Activated T-helper 1 cell treated with anti-CD3 and anti-CD28 coated beads, Interleukin-12 subunit alpha, Interleukin-12 subunit beta, Interleukin-2, Interleukin-4 antibody, amounts not matched to agents 30 ng/mL and 10 ng/mL and 1 ng/mL, durations not matched to agents 14 hours and 24 hours and 36 hours (primary cell): ENCODE measurements at regions not wholly inside any gene's neighbourhood (a gene's known extent, or its start where the extent isn't known, plus 50 kb on each side); places are given as distances from the start of the nearest gene placed in this dataset.

Experiments
- DNase-seq: peaks from one replicate; pipeline ENCODE4 v3.0.0; 2021; ENCODE audit warnings: low spot score
- H3K27ac Mint-ChIP-seq: one replicate; pipeline ENCODE4 v1.8.0; 2021; ENCODE audit warnings: mild to moderate bottlenecking, mixed read lengths
- H3K27me3 Mint-ChIP-seq: one replicate; pipeline ENCODE4 v1.8.0; 2022; ENCODE audit warnings: mild to moderate bottlenecking, moderate library complexity, mixed read lengths; ENCODE audit not compliant: insufficient read depth
- H3K36me3 Mint-ChIP-seq: one replicate; pipeline ENCODE4 v1.8.0; 2021; ENCODE audit warnings: low read depth, mixed read lengths
- H3K4me1 Mint-ChIP-seq: one replicate; pipeline ENCODE4 v1.8.0; 2021; ENCODE audit warnings: low read depth, mixed read lengths
- H3K4me3 Mint-ChIP-seq: one replicate; pipeline ENCODE4 v1.8.0; 2021; ENCODE audit warnings: mild to moderate bottlenecking, moderate library complexity, mixed read lengths
- H3K9me3 Mint-ChIP-seq: one replicate; pipeline ENCODE4 v1.8.0; 2021; ENCODE audit warnings: mixed read lengths
- intact Hi-C: fragments of 100-400 bp; cut with micrococcal nuclease; formaldehyde crosslinking; loops from one replicate; pipeline ENCODE4 v1.15.1; 2024

DNA sequence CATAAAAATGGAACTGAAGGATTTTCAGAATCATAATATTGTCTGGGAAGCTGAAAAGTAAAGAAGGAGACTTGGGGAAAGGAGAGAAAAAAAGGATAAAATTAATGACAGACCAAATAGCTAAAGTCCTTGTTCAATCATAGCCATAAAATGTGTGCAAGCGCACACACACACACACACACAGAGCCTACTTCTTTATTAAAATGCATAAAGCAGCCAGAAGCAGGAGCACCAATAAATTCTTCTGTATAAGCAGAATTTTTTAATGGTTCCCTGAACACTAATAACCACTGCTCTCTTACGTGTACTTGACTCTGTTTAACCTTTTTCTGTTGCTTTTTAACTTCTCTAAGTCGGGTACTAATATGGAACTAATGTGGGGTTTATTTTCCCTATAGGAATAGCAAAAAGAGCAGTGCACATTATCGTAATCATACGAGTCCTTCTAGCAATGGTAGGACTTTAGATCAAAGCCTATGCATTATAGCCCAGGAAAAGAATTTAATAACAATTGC, 131.0 kb upstream of the PSMD7 start:
- Mint-ChIP-seq H3K4me1 (no peaks in the 10 kb centered on the region), H3K27me3 (no peaks in the 10 kb centered on the region), H3K9me3 (no peaks in the 10 kb centered on the region), H3K36me3 (no peaks in the 10 kb centered on the region), H3K27ac (no peak overlapping the region), H3K4me3 (no peak overlapping the region)
- no peak for DNase-seq
- intact Hi-C loops = no loop called here

DNA sequence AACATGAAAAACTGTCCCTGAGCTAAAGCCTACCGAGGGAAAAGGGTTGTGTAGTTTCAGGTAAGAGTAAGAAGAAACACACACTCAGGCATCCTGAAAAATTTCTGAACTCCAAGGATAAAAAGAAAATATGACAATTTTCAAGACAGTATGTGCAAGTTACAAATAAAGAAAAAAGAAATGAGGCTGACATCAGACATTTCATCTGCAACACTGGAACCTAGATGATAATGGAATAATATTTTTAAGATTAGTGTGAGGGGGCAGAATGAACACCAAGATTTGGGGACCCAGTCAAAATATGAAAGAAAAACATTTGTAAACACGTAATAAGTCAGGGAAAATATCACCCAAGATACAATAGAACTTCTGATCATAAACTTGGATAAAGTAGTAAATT, 135.9 kb upstream of the PSMD7 start:
- H3K9me3 Mint-ChIP-seq = no peaks in the 10 kb centered on the region
- no peak for DNase-seq

DNA sequence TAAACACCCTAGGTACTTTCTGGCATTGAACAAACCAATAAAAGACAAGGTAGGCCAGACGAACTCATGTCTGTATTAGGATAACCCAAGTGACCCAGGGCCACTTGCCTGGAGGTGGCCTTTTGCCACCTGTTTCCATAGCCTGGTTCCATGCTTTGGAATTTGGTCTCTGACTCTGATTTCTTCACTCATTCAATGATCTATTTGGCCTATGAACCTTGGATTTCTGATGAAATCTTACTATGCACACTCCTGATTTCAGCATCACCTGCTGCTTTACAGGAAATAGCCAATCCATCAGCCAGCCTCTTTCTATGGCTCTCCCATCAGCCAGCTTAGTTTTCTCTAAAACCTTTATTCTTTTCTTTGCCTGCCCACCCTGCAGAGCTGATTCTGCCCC, 142.8 kb upstream of the PSMD7 start:
- Mint-ChIP-seq H3K27ac (no peak overlapping the region), H3K4me3 (no peak overlapping the region), H3K36me3 (no peaks in the 10 kb centered on the region), H3K4me1 (no peaks in the 10 kb centered on the region), H3K27me3 (no peaks in the 10 kb centered on the region), H3K9me3 (no peaks in the 10 kb centered on the region)
- DNase-seq = no peak
- intact Hi-C loops = no loop called here

More for the DNA sequence above, 135.9 kb upstream of the PSMD7 start:
- H3K27ac Mint-ChIP-seq = no peak overlapping the region
- intact Hi-C loops = no loop called here
- no peaks in the 10 kb centered on the region for H3K36me3 Mint-ChIP-seq
- no peaks in the 10 kb centered on the region for H3K27me3 Mint-ChIP-seq
- H3K4me1 Mint-ChIP-seq = no peaks in the 10 kb centered on the region
- no peak overlapping the region for H3K4me3 Mint-ChIP-seq

DNA sequence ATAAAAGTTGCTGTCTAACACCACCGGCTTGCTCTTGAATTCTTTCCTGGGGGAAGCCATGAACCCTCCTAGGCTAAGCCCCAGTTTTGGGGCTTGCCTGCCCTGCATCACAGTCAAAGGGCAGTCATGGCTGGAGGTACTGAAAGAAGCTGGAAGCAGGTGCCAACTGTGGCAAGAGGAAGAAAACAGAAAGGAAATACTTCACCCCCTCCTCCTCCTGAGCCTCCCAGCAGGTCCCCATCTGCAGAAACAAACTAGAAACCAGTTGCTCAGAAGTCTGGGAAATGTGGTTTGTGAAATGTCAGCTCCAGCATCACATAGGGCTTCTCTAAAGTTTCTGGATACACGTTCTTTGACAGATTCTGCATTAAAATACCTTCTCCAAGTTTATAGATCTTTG, 150.0 kb upstream of the PSMD7 start:
- no peak overlapping the region for H3K27ac Mint-ChIP-seq
- no peaks in the 10 kb centered on the region for H3K27me3 Mint-ChIP-seq
- no peaks in the 10 kb centered on the region for H3K9me3 Mint-ChIP-seq
- H3K36me3 Mint-ChIP-seq = no peaks in the 10 kb centered on the region
- H3K4me3 Mint-ChIP-seq = no peak overlapping the region
- intact Hi-C loops = no loop called here
- no peak for DNase-seq
- H3K4me1 Mint-ChIP-seq = no peaks in the 10 kb centered on the region

DNA sequence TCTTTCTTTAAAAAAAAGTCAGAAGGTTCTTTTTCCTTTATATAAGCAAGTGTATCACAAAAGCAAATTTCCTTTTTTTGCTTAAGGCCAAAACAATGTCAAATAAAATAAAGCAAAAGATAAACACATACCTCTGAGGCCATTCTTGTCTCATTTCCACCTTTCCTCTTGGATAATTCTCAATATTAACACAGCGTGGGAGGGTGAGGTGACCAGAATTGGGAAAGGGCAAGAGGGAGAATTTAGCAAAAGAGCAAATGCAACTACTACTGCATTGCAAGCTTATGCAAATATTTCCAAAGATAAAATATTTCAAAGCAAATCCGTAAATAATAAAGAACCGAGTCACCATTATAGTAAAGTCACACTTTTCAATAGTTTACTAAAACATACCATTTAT, 153.4 kb upstream of the PSMD7 start:
- no peak overlapping the region for H3K27ac Mint-ChIP-seq
- H3K4me3 Mint-ChIP-seq = no peak overlapping the region
- no peaks in the 10 kb centered on the region for H3K9me3 Mint-ChIP-seq
- no peak for DNase-seq
- intact Hi-C loops = no loop called here
- H3K4me1 Mint-ChIP-seq = no peaks in the 10 kb centered on the region
- H3K36me3 Mint-ChIP-seq = no peaks in the 10 kb centered on the region
- H3K27me3 Mint-ChIP-seq = no peaks in the 10 kb centered on the region

DNA sequence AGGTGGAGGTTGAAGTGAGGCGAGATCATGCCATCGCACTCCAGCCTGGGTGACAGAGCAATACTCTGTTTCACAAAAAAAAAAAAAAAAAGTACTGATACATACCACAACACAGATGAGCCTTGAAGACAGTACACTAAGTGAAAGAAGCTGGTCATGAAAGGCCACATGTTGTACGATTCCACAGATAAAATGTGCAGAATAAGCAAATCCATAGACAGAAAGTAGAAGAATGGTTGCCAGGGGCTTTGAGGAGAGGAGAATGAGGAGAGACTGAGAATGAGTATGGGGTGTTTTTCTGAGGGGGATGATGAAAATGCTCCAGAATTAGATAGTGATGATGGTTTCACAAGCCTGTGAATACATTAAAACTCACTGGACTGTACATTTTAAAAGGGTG, 155.6 kb upstream of the PSMD7 start:
- intact Hi-C loops = no loop called here
- Mint-ChIP-seq H3K4me1 (no peaks in the 10 kb centered on the region), H3K36me3 (no peaks in the 10 kb centered on the region), H3K27ac (no peak overlapping the region), H3K27me3 (no peaks in the 10 kb centered on the region), H3K9me3 (no peaks in the 10 kb centered on the region), H3K4me3 (no peak overlapping the region)
- DNase-seq = no peak

DNA sequence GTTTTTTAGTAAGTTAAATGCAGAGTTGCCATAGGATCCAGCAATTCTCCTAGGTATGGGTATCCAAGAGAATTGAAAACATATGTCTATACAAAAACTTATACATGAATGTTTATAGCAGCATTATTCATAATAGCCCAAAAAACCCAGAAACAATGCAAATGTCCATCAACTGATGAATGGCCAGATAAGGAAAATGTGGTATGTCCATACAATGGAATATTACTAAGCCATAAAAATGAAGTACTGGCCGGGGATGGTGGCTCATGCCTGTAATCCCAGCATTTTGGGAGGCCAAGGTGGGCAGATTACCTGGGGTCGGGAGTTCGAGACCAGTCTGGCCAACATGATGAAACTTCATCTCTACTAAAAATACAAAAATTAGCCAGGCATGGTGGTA, 156.1 kb upstream of the PSMD7 start:
- Mint-ChIP-seq H3K36me3 (no peaks in the 10 kb centered on the region), H3K4me1 (no peaks in the 10 kb centered on the region), H3K27ac (no peak overlapping the region), H3K4me3 (no peak overlapping the region), H3K9me3 (no peaks in the 10 kb centered on the region), H3K27me3 (no peaks in the 10 kb centered on the region)
- intact Hi-C loops = no loop called here
- no peak for DNase-seq

DNA sequence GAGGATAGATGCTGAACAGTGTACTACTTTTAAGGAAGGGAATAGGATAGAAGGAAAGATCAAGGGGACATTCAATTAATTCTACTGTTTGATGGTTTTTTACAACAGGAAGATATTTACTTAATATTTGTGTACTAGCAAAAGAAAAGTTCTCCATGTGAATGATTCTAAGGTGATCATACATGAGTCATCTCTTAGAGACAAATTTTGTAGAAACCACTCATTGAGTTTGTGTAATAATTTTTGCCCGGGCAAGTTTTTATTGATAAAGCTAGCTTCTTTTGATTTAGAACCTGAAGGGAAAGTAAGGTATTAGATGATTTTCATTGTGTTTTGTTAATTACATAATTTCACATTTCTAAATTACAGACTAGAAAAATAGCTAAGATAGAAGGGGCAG, 172.8 kb upstream of the PSMD7 start:
- intact Hi-C loops = no loop called here
- no peak overlapping the region for H3K27ac Mint-ChIP-seq
- H3K4me1 Mint-ChIP-seq = no peaks in the 10 kb centered on the region
- no peaks in the 10 kb centered on the region for H3K27me3 Mint-ChIP-seq
- H3K36me3 Mint-ChIP-seq = no peaks in the 10 kb centered on the region
- no peak overlapping the region for H3K4me3 Mint-ChIP-seq
- peaks cover 6% of the 10 kb centered on the region for H3K9me3 Mint-ChIP-seq
- DNase-seq = no peak

DNA sequence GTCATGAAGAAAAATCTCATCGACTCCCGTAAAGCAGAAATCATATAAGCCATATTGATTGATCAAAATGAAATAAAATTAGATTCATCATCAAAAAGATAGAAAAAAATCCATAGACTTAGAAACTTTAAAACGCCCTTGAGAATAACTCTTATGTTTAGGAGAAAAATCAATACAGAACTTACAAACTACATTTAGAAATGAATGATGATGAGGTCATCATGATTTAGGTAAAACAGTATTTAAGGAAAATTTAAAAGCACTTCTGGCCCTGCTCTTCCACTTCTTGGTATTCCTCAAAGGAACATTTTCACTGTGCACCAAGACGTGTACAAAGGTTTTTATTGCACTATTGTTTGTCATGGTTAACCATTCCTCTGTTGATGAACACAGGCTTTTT, 173.4 kb upstream of the PSMD7 start:
- no peak for DNase-seq
- H3K4me1 Mint-ChIP-seq = no peaks in the 10 kb centered on the region
- H3K9me3 Mint-ChIP-seq = peaks cover 6% of the 10 kb centered on the region
- no peaks in the 10 kb centered on the region for H3K36me3 Mint-ChIP-seq
- no peaks in the 10 kb centered on the region for H3K27me3 Mint-ChIP-seq
- intact Hi-C loops = no loop called here
- H3K4me3 Mint-ChIP-seq = no peak overlapping the region
- H3K27ac Mint-ChIP-seq = no peak overlapping the region

DNA sequence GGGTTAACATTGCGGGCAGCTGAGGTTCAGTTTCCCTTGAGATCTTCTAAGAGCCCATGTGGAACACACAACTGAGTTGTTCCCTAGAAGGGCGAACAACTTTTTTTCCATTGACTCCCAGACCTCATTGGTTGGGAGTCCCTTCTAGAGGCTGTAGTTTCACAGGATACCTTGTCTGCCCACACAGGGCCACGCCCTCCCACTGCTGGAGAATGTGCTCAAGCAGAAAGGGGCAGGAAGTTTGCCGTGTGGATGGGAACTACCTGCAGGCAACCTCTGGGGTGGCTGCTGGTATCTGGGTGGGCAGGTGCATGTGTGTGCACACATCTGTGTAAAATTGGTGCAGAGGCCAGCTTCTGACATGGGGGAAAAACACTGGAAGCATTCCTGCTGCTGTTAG, 178.8 kb upstream of the PSMD7 start:
- H3K27me3 Mint-ChIP-seq = no peaks in the 10 kb centered on the region
- H3K4me1 Mint-ChIP-seq = no peaks in the 10 kb centered on the region
- H3K27ac Mint-ChIP-seq = no peak overlapping the region
- H3K9me3 Mint-ChIP-seq = no peaks in the 10 kb centered on the region
- H3K4me3 Mint-ChIP-seq = no peak overlapping the region
- DNase-seq = no peak
- no peaks in the 10 kb centered on the region for H3K36me3 Mint-ChIP-seq
- intact Hi-C loops = no loop called here

DNA sequence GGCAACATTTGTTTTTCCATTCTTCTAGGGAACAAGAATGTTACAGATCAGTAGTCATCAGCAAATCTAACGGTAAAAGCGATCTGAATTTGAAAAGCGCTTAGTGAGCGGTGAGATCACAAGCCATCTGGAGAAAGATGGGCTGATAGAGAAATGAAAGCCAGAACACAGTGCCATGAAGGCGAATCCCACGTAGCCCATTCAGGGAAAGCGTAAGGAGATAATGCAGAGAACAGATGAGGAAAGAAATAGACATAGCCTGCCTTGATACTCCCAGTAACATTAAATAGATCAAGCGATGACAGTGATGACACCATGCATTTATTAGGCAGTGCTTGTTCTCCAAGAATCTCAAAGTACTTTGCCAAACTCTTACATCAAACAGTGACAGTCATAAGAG, 183.1 kb upstream of the PSMD7 start:
- H3K4me1 Mint-ChIP-seq = no peaks in the 10 kb centered on the region
- DNase-seq = no peak
- intact Hi-C loops = no loop called here
- no peaks in the 10 kb centered on the region for H3K27me3 Mint-ChIP-seq
- H3K9me3 Mint-ChIP-seq = no peaks in the 10 kb centered on the region
- no peak overlapping the region for H3K4me3 Mint-ChIP-seq
- no peaks in the 10 kb centered on the region for H3K36me3 Mint-ChIP-seq
- H3K27ac Mint-ChIP-seq = no peak overlapping the region

DNA sequence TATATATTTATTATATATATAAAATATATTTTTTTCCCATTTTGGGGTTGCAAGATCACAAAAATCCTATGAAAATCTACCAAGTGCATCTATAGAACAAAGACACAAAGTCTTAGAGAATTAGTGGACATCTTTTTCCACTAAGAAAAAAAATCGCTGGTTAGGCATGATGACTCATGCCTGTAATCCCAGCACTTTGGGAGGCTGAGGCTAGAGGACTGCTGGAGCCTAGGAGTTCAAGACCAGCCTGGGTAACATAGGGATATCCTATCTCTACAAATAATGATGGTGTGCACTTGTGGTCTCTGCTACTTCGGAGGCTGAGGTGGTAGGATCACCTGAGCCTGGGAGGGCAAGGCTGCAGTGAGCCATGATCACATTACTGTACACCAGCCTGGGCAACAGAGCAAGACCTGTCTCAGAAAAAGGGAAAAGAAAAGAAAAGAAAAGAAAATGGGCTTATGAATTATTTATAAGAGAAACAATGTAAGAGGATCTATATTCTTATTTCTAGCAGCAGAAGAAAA, 185.1 kb upstream of the PSMD7 start:
- Mint-ChIP-seq H3K4me3 (no peak overlapping the region), H3K9me3 (no peaks in the 10 kb centered on the region), H3K4me1 (peaks cover 6% of the 10 kb centered on the region), H3K27me3 (no peaks in the 10 kb centered on the region), H3K36me3 (no peaks in the 10 kb centered on the region), H3K27ac (no peak overlapping the region)
- intact Hi-C loops = no loop called here
- no peak for DNase-seq

DNA sequence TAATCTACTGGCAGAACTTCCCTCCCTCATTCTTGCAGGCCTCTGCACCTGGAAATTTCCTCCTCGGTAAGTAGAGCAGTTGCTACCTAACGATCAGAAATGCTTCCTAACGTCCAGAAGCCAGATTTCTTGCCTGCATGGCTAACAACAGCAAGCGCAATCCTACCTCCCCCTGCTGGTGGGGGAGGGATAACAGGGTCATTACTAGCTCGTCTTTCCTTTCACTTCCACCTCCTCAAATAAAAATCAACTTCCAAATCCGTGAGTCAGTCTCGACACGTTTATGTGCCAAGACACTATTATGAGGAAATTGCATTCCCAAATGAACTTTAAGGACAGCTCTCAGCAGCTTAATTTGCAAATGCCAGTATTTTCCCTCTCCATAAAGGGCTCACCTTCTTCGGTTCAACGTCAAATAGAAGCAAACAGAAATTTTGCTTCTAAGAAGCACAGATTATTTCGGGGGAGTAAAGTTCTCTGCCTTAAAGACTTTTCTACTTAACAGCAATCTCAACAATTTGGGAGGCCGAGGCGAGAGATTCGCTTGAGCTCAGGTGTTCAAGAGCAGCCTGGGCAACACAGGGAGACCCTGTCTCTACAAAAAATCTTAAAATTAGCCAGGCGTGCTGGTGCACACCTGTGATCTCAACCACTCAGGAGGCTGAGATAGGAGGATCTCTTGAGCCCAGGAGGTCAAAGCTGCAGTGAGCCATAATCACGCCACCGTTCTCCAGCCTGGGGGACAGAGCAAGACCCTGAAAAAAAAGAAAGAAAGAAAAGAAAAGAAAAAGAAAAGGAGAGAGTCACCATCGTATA, 188.6 kb upstream of the PSMD7 start:
- no peak for DNase-seq
- H3K4me3 Mint-ChIP-seq = peak overlapping the region; percentile 49
- no peaks in the 10 kb centered on the region for H3K27me3 Mint-ChIP-seq
- H3K27ac Mint-ChIP-seq = no peak overlapping the region
- no peaks in the 10 kb centered on the region for H3K36me3 Mint-ChIP-seq
- intact Hi-C loops = no loop called here
- H3K9me3 Mint-ChIP-seq = no peaks in the 10 kb centered on the region
- peaks cover 6% of the 10 kb centered on the region for H3K4me1 Mint-ChIP-seq

DNA sequence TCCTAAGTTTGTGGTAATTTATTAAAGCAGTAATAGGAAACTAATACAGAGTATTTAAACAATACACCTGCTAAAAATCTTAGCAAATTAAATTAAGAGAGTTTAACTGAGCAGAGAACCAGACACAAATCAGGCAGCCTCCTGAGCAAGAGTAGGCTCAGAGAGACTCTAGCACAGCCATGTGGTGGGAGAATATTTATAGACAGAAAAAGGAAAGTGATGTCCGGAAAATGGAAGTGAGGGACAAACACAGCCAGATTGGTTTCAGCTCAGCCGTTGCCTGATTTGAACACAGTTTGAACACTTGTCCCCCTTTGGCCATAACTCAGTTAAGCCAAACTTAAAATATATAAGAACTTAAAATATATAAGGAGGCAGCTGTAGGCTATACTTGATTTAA, 192.6 kb upstream of the PSMD7 start:
- intact Hi-C loops = no loop called here
- Mint-ChIP-seq H3K9me3 (peaks cover 6% of the 10 kb centered on the region), H3K27me3 (no peaks in the 10 kb centered on the region), H3K4me1 (peaks cover 6% of the 10 kb centered on the region), H3K4me3 (no peak overlapping the region), H3K27ac (no peak overlapping the region), H3K36me3 (no peaks in the 10 kb centered on the region)
- no peak for DNase-seq
